ENCODE measurements at regions not wholly inside any gene's neighbourhood (a gene's known extent, or its start where the extent isn't known, plus 50 kb on each side); places are given as distances from the start of the nearest gene placed in this dataset.

DNA sequence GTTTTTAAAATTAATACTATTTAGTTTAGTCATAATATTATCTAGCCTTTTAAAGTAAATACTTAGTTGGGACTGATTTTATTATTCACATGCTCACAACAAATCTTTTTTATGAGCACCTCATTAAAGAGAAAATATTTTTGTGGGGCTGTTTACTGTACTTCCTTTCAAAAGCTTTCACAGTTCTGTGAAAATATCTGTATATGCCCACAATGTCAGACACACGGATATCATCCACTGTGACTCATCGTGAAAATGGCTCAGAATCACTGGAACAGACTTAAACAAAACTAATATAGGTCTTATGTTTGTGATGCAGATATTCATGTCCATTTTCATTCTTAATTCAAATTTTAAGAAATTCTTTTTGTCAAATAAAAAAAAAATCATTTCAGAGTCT lies 305.2 kb downstream of the RAB38 start:
- TF ChIP-seq, protein P1, sequence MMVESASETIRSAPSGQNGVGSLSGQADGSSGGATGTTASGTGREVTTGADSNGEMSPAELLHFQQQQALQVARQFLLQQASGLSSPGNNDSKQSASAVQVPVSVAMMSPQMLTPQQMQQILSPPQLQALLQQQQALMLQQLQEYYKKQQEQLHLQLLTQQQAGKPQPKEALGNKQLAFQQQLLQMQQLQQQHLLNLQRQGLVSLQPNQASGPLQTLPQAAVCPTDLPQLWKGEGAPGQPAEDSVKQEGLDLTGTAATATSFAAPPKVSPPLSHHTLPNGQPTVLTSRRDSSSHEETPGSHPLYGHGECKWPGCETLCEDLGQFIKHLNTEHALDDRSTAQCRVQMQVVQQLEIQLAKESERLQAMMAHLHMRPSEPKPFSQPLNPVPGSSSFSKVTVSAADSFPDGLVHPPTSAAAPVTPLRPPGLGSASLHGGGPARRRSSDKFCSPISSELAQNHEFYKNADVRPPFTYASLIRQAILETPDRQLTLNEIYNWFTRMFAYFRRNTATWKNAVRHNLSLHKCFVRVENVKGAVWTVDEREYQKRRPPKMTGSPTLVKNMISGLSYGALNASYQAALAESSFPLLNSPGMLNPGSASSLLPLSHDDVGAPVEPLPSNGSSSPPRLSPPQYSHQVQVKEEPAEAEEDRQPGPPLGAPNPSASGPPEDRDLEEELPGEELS (CRISPR knock-in tag; IDR thresholded peaks at IDR 0.05), result no peak
- TF ChIP-seq HMGA2 (CRISPR knock-in tag; IDR thresholded peaks at IDR 0.05) (no peak), ZNF416 (CRISPR knock-in tag; IDR thresholded peaks at IDR 0.05) (no peak), FOXJ3 (CRISPR knock-in tag; IDR thresholded peaks at IDR 0.05; ENCODE audit: borderline replicate concordance) (no peak), E2F5 (CRISPR knock-in tag; IDR thresholded peaks at IDR 0.05) (no peak), ZNF121 (CRISPR knock-in tag; IDR thresholded peaks at IDR 0.05) (no peak), ZNF219 (CRISPR knock-in tag; IDR thresholded peaks at IDR 0.05; ENCODE audit: borderline replicate concordance) (no peak), GTF2I (CRISPR knock-in tag; conservative IDR thresholded peaks at IDR 0.05) (no peak), MXD4 (CRISPR knock-in tag; IDR thresholded peaks at IDR 0.05; ENCODE audit: borderline replicate concordance) (no peak), ZNF317 (CRISPR knock-in tag; IDR thresholded peaks at IDR 0.05; ENCODE audit: borderline replicate concordance, low read depth) (no peak), ELF4 (CRISPR knock-in tag; IDR thresholded peaks at IDR 0.05; ENCODE audit: low read depth) (no peak)
- TF ChIP-seq, protein P2, sequence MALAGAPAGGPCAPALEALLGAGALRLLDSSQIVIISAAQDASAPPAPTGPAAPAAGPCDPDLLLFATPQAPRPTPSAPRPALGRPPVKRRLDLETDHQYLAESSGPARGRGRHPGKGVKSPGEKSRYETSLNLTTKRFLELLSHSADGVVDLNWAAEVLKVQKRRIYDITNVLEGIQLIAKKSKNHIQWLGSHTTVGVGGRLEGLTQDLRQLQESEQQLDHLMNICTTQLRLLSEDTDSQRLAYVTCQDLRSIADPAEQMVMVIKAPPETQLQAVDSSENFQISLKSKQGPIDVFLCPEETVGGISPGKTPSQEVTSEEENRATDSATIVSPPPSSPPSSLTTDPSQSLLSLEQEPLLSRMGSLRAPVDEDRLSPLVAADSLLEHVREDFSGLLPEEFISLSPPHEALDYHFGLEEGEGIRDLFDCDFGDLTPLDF (CRISPR knock-in tag; IDR thresholded peaks at IDR 0.05), result no peak
- no peak for DNase-seq (ENCODE audit: low spot score)
- no peaks in the 10 kb centered on the region for H3K4me1 Mint-ChIP-seq
- H3K27ac Mint-ChIP-seq, result no peak overlapping the region
- no peaks in the 10 kb centered on the region for H3K27me3 Mint-ChIP-seq (ENCODE audit: low read depth)
- POLR2A ChIA-PET, result no interaction called here
- CTCF ChIA-PET, result no interaction called here
- no peak for ATAC-seq
- H3K9me3 Mint-ChIP-seq, result no peaks in the 10 kb centered on the region
- no peak overlapping the region for H3K4me3 Mint-ChIP-seq
- H3K36me3 Mint-ChIP-seq, result no peaks in the 10 kb centered on the region

DNA sequence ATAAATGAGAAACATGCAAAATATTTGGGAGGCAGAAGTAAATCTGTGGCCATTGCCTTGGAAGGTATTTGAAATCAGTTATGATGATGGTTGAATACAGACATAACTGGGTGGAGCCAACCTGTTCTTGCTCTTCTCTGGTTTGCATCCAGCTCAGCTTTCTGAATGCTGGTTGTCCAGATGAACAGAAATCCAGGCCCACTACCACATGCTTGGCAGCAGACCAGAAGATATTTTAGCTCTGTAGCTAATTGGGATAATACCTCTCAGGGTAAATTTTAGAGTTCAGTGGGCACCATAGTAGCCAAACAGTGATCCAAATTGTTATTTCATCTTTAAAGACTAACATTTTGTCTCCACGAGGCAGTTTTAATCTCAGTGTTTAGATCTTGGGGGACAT lies 308.3 kb downstream of the RAB38 start:
- CTCF ChIA-PET, result no interaction called here
- TF ChIP-seq TP53 (CRISPR knock-in tag; IDR thresholded peaks at IDR 0.05) (no peak), NFYB (CRISPR knock-in tag; conservative IDR thresholded peaks at IDR 0.05; ENCODE audit: low read depth) (no peak)
- TF ChIP-seq, protein P3, sequence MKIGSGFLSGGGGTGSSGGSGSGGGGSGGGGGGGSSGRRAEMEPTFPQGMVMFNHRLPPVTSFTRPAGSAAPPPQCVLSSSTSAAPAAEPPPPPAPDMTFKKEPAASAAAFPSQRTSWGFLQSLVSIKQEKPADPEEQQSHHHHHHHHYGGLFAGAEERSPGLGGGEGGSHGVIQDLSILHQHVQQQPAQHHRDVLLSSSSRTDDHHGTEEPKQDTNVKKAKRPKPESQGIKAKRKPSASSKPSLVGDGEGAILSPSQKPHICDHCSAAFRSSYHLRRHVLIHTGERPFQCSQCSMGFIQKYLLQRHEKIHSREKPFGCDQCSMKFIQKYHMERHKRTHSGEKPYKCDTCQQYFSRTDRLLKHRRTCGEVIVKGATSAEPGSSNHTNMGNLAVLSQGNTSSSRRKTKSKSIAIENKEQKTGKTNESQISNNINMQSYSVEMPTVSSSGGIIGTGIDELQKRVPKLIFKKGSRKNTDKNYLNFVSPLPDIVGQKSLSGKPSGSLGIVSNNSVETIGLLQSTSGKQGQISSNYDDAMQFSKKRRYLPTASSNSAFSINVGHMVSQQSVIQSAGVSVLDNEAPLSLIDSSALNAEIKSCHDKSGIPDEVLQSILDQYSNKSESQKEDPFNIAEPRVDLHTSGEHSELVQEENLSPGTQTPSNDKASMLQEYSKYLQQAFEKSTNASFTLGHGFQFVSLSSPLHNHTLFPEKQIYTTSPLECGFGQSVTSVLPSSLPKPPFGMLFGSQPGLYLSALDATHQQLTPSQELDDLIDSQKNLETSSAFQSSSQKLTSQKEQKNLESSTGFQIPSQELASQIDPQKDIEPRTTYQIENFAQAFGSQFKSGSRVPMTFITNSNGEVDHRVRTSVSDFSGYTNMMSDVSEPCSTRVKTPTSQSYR (CRISPR knock-in tag; IDR thresholded peaks at IDR 0.05), result no peak

GRCh38 chr11:87861030-87861429 lies 314.2 kb downstream of the RAB38 start:
- peak overlapping the region; percentile 44; the same call in 1 of the 2 replicates for H3K27ac Mint-ChIP-seq
- H3K36me3 Mint-ChIP-seq, result peaks cover 6% of the 10 kb centered on the region; the same call in 1 of the 2 replicates
- DNase-seq (ENCODE audit: low spot score), result no peak
- no peak for ATAC-seq
- H3K27me3 Mint-ChIP-seq (ENCODE audit: low read depth), result no peaks in the 10 kb centered on the region; the same call in 1 of the 2 replicates
- TF ChIP-seq IRF2 (CRISPR knock-in tag; IDR thresholded peaks at IDR 0.05; ENCODE audit: borderline replicate concordance, low read depth), result no peak
- no peak for TF ChIP-seq ZNF512 (CRISPR knock-in tag; IDR thresholded peaks at IDR 0.05; ENCODE audit: borderline replicate concordance)
- TF ChIP-seq PRRX2 (CRISPR knock-in tag; IDR thresholded peaks at IDR 0.05), result no peak
- no peak for TF ChIP-seq ATF1 (CRISPR knock-in tag; IDR thresholded peaks at IDR 0.05)
- TF ChIP-seq USF1 (CRISPR knock-in tag; IDR thresholded peaks at IDR 0.05), result no peak
- TF ChIP-seq SP1 (CRISPR knock-in tag; conservative IDR thresholded peaks at IDR 0.05), result no peak
- H3K4me3 Mint-ChIP-seq, result no peak overlapping the region
- CTCF ChIA-PET, result no interaction called here
- POLR2A ChIA-PET, result no interaction called here
- H3K4me1 Mint-ChIP-seq, result peaks cover 11% of the 10 kb centered on the region
- H3K9me3 Mint-ChIP-seq, result peaks cover 9% of the 10 kb centered on the region

More for the DNA sequence above, 308.3 kb downstream of the RAB38 start:
- POLR2A ChIA-PET, result no interaction called here
- Mint-ChIP-seq H3K27me3 (ENCODE audit: low read depth) (no peaks in the 10 kb centered on the region; the same call in 1 of the 2 replicates), H3K9me3 (peaks cover 4% of the 10 kb centered on the region), H3K4me3 (no peak overlapping the region), H3K36me3 (peaks cover 3% of the 10 kb centered on the region; the same call in 1 of the 2 replicates), H3K27ac (no peak overlapping the region), H3K4me1 (no peaks in the 10 kb centered on the region; the same call in 1 of the 2 replicates)
- DNase-seq (ENCODE audit: low spot score) (no peak), ATAC-seq (no peak)
